Nephron progenitor cell (in vitro differentiated cells): ENCODE measurements at regions not wholly inside any gene's neighbourhood (a gene's known extent, or its start where the extent isn't known, plus 50 kb on each side); places are given as distances from the start of the nearest gene placed in this dataset.
"Not testable (repeated sequence)": the region's sequence is repeated elsewhere in the genome, so short reads cannot be mapped to it uniquely, and the experiment has no call there.

Source experiments
- DNase-seq: peaks from one replicate; pipeline ENCODE4 v3.0.0; 2021
- H3K27ac Mint-ChIP-seq: 2 replicates; pipeline ENCODE4 v1.8.0; 2021; ENCODE audit warnings: mild to moderate bottlenecking, moderate library complexity, mixed read lengths
- H3K27me3 Mint-ChIP-seq: 2 replicates; pipeline ENCODE4 v1.8.0; 2021; ENCODE audit warnings: mild to moderate bottlenecking, low read depth, mixed read lengths; ENCODE audit not compliant: poor library complexity
- H3K36me3 Mint-ChIP-seq: 2 replicates; pipeline ENCODE4 v1.8.0; 2021; ENCODE audit warnings: low read depth, mixed read lengths
- H3K4me1 Mint-ChIP-seq: 2 replicates; pipeline ENCODE4 v1.8.0; 2021; ENCODE audit warnings: mixed read lengths
- H3K4me3 Mint-ChIP-seq: 2 replicates; pipeline ENCODE4 v1.8.0; 2021; ENCODE audit warnings: mild to moderate bottlenecking, moderate library complexity, mixed read lengths
- H3K9me3 Mint-ChIP-seq: 2 replicates; pipeline ENCODE4 v1.8.0; 2021; ENCODE audit warnings: mild to moderate bottlenecking, moderate library complexity, mixed read lengths
- TF ChIP-seq, protein P1 (sequence below): fragments of 200-600 bp; sonication (generic); IDR thresholded peaks from 2 replicates; pipeline ENCODE4 v1.5.0; 2021; ENCODE audit warnings: antibody characterized with exemption

DNA sequence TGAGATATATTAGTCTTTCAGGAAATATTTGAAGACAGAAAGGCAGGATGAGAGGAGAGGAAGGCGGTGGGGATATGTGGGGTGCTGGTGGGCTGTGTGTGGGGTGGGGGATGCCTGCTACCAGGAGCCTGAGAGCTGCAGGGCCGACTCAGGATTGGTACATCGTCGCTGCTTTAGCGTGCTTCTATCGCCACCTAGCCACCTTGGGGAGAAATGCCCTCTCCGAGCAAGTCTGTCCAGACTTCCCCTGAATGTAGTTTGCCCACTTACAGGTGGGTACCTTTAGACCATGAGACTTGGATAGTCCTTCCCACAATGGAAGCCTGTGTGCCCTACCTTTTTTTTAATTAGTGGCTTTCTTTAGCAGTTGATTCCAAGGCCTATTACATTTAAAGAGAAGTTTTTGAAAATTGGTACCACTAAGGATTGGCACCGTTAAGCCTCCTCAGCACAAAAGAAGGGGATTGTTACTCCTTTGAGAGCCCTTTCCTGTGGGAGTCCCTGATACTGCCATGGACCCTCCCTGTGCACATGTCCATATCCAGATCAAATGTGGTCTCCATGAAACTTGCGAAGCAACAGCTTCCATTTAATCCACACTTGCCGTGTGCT is 114.1 kb upstream of the NDUFV2 start:
- Mint-ChIP-seq H3K36me3 (no peaks in the 10 kb centered on the region), H3K4me1 (peaks cover 15% of the 10 kb centered on the region), H3K27ac (no peak overlapping the region), H3K27me3 (peaks cover 18% of the 10 kb centered on the region), H3K4me3 (no peak overlapping the region), H3K9me3 (no peaks in the 10 kb centered on the region)
- peak; percentile 65 for DNase-seq
- TF ChIP-seq, protein P1, sequence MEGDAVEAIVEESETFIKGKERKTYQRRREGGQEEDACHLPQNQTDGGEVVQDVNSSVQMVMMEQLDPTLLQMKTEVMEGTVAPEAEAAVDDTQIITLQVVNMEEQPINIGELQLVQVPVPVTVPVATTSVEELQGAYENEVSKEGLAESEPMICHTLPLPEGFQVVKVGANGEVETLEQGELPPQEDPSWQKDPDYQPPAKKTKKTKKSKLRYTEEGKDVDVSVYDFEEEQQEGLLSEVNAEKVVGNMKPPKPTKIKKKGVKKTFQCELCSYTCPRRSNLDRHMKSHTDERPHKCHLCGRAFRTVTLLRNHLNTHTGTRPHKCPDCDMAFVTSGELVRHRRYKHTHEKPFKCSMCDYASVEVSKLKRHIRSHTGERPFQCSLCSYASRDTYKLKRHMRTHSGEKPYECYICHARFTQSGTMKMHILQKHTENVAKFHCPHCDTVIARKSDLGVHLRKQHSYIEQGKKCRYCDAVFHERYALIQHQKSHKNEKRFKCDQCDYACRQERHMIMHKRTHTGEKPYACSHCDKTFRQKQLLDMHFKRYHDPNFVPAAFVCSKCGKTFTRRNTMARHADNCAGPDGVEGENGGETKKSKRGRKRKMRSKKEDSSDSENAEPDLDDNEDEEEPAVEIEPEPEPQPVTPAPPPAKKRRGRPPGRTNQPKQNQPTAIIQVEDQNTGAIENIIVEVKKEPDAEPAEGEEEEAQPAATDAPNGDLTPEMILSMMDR = peak; percentile 76

DNA sequence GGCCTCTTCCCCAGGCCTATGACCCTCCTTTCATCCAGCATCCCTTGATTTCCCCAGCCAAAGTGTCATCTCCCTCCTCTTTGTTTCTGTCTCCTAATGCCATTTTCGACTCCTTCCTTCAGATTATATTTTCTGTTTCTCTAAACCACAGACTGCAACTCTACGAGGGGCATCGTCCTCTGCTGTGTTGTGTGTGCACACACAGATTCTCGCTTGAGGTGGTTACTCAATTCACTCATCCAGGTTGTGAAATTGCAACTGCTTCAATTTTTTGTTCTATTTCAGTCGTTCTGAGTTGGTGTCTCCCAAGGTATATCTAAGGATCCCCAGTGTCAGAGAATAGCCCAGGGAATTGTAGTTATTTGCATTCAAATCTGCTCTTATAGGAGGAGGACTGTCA is 113.5 kb upstream of the NDUFV2 start:
- H3K27me3 Mint-ChIP-seq = peaks cover 13% of the 10 kb centered on the region
- H3K9me3 Mint-ChIP-seq = no peaks in the 10 kb centered on the region
- DNase-seq = no peak
- H3K4me3 Mint-ChIP-seq = no peak overlapping the region
- H3K4me1 Mint-ChIP-seq = peaks cover 15% of the 10 kb centered on the region
- no peaks in the 10 kb centered on the region for H3K36me3 Mint-ChIP-seq
- TF ChIP-seq, protein P1 = no peak
- H3K27ac Mint-ChIP-seq = no peak overlapping the region

DNA sequence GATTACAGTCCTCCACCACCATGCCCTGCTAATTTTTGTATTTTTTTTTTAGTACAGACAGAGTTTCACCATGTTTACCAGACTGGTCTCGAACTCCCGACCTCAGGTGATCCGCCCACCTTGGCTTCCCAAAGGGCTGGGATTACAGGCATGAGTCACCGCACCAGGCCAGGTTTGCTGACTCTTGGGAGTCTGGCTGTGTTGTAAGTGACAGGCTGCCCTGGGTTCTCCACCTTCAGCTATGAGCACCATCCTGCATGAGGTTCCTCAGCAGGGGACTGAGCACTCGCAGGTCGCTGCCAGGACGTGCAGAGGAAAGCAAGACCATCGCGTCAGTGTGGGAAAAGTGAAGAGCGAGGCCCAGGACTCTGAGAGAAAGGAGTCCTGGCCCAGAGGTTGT is 112.6 kb upstream of the NDUFV2 start:
- H3K4me3 Mint-ChIP-seq = no peak overlapping the region
- no peak for DNase-seq
- peaks cover 12% of the 10 kb centered on the region for H3K27me3 Mint-ChIP-seq
- TF ChIP-seq, protein P1 = no peak
- no peaks in the 10 kb centered on the region for H3K36me3 Mint-ChIP-seq
- H3K4me1 Mint-ChIP-seq = peaks cover 11% of the 10 kb centered on the region
- H3K27ac Mint-ChIP-seq = no peak overlapping the region
- no peaks in the 10 kb centered on the region for H3K9me3 Mint-ChIP-seq

DNA sequence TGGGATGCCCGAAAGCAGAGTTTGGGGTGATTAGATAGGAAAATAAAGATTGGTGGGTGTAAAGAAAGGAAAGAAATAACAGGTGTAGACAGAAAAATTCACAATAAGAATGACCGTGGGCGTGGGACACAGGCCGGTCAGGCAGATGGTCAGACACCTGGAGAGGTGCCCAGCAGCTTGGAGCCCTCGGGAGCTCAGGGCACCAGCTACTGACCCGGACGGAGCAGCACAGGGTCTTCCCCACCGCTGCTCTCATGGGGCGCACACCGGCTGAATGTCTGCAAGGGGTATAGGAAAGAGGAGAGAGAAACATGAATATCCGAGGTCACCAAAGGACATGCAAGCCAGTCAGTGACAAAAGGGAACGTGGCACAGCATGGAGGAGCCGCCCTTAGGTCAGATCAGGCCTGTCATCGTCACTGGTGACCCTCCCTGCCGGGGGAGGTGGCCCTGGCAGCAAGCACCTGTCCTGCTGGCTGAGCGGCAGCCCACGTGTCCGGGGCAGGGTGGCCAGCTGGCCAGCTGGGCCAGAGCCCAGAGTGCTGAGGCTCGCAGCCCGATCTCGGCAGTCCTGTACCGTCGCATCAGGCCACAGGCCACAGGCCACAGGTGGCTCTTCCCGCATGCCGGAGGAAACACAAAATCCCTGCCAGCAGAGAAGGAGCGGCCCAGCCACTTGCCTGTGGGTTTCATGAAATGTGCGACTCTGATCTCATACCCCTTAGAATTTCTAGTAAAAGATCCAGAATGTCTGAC is 112.0 kb upstream of the NDUFV2 start:
- no peaks in the 10 kb centered on the region for H3K36me3 Mint-ChIP-seq
- H3K27ac Mint-ChIP-seq = no peak overlapping the region
- no peak for DNase-seq
- H3K4me3 Mint-ChIP-seq = no peak overlapping the region
- TF ChIP-seq, protein P1 = no peak
- peaks cover 11% of the 10 kb centered on the region for H3K4me1 Mint-ChIP-seq
- peaks cover 12% of the 10 kb centered on the region for H3K27me3 Mint-ChIP-seq
- H3K9me3 Mint-ChIP-seq = no peaks in the 10 kb centered on the region

DNA sequence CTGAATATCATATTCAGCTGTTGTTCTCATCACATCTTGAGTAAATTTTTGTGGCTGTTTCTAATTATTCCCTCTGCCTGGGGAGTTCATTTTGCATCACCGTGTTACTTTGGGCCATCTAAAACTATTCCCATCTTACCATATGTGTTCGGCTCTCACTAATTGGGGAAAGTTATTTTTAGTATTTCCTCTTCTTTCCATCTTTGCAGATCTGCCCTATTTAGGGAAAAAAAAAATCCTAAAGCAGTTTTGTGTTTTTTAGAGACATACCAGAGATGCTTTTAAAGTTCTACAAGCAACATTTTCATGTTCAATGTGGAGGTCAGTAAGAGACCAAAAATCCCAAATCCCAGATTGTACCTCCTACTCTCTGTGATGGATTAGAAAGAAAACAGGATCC is 111.3 kb upstream of the NDUFV2 start:
- DNase-seq = no peak
- TF ChIP-seq, protein P1 = no peak
- Mint-ChIP-seq H3K27ac (no peak overlapping the region), H3K4me3 (no peak overlapping the region), H3K4me1 (peaks cover 11% of the 10 kb centered on the region), H3K36me3 (no peaks in the 10 kb centered on the region), H3K27me3 (peaks cover 12% of the 10 kb centered on the region), H3K9me3 (peaks cover 3% of the 10 kb centered on the region)

DNA sequence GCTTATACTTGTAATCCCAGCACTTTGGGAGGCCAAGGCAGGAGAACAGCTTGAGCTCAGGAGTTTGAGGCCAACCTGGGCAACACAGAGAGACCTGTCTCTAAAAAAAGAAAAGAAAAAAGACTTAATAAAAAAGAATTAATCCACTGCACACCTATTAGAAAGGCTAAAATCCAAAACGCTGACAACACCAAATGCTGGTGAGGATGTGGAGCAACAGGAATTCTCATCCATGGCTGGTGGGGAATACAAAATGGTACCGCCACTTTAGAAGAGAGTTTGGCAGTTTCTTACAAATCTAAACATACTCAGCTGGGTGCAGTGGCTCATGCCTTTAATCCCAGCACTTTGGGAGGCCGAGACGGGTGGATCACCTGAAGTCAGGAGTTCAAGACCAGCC is 110.0 kb upstream of the NDUFV2 start:
- H3K4me1 Mint-ChIP-seq, DNase-seq, H3K9me3 Mint-ChIP-seq, H3K36me3 Mint-ChIP-seq, H3K27ac Mint-ChIP-seq, H3K4me3 Mint-ChIP-seq: not testable (repeated sequence)
- H3K27me3 Mint-ChIP-seq = peaks cover 13% of the 10 kb centered on the region
